SK-N-SH (cell line): ENCODE measurements at regions not wholly inside any gene's neighbourhood (a gene's known extent, or its start where the extent isn't known, plus 50 kb on each side); places are given as distances from the start of the nearest gene placed in this dataset.

Experiments used
- CTCF ChIA-PET: fragments of 300-600, 350-600 bp; formaldehyde crosslinking; extraction: SDS; loops from one replicate; lab custom pipeline; 2021; lab: Yijun Ruan, JAX
- POLR2A ChIA-PET: fragments of 350-600 bp; sonication (Branson Sonifier 250); formaldehyde crosslinking; extraction: SDS; loops from one replicate; lab custom pipeline; 2020; ENCODE audit warnings: antibody characterized with exemption, inconsistent platforms; lab: Yijun Ruan, JAX
- DNase-seq: peaks from one replicate; pipeline ENCODE4 v3.0.0; 2012
- H2AFZ ChIP-seq: fragments of 200-600 bp; sonication (generic); 2 replicates; pipeline ENCODE4 v1.8.1; 2016; ENCODE audit warnings: antibody characterized with exemption, mild to moderate bottlenecking, low read depth
- H3F3A ChIP-seq: fragments of 200-600 bp; sonication (generic); replicated peaks from 2 replicates; pipeline ENCODE3; 2016; ENCODE audit warnings: antibody characterized with exemption, mild to moderate bottlenecking; ENCODE audit not compliant: insufficient read depth
- H3K27ac ChIP-seq, 2 experiments: fragments of 200-500 bp in 1 of 2; fragments of 200-600 bp in 1 of 2; sonication (Bioruptor generic) in 1 of 2; sonication (generic), shearing (Covaris generic) in 1 of 2; 2 replicates each; pipeline versions ENCODE4 v1.5.1 to v1.6.1; 2014 to 2016; ENCODE audit warnings: low read depth in 2 of 2, inconsistent platforms in 1 of 2, low read length in 1 of 2, mild to moderate bottlenecking in 1 of 2, mixed read lengths in 1 of 2
- H3K27me3 ChIP-seq: fragments of 200-600 bp; sonication (generic), shearing (Covaris generic); 2 replicates; pipeline ENCODE4 v1.6.1; 2016; ENCODE audit warnings: mixed run types; ENCODE audit not compliant: insufficient read depth
- H3K36me3 ChIP-seq, 2 experiments: fragments of 200-500 bp in 1 of 2; fragments of 200-600 bp in 1 of 2; sonication (Bioruptor generic) in 1 of 2; sonication (generic) in 1 of 2; replicated peaks in 1 of 2; 2 replicates each; pipeline versions ENCODE3 to v1.5.1; 2014 to 2016; ENCODE audit warnings: low read length in 1 of 2, mild to moderate bottlenecking in 1 of 2; ENCODE audit not compliant: insufficient read depth in 2 of 2, control insufficient read depth in 1 of 2
- H3K4me1 ChIP-seq, 2 experiments: fragments of 200-500 bp in 1 of 2; fragments of 200-600 bp in 1 of 2; sonication (Bioruptor generic) in 1 of 2; sonication (generic), shearing (Covaris generic) in 1 of 2; 2 replicates each; pipeline versions ENCODE4 v1.5.1 to v1.6.1; 2014 to 2016; ENCODE audit warnings: low read depth in 1 of 2, low read length in 1 of 2, mixed run types in 1 of 2; ENCODE audit not compliant: insufficient read depth in 2 of 2, control insufficient read depth in 1 of 2
- H3K4me2 ChIP-seq: fragments of 200-600 bp; sonication (generic), shearing (Covaris generic); 2 replicates; pipeline ENCODE4 v1.6.1; 2017; ENCODE audit warnings: mixed run types
- H3K4me3 ChIP-seq, 2 experiments: fragments of 200-500 bp in 1 of 2; fragments of 200-600 bp in 1 of 2; sonication (Bioruptor generic) in 1 of 2; sonication (generic), shearing (Covaris generic) in 1 of 2; 2 replicates each; pipeline versions ENCODE4 v1.5.1 to v1.8.1; 2014 to 2016; ENCODE audit warnings: low read depth in 2 of 2, inconsistent platforms in 1 of 2, low read length in 1 of 2, mild to moderate bottlenecking in 1 of 2, mixed read lengths in 1 of 2, moderate library complexity in 1 of 2
- H3K79me2 ChIP-seq: fragments of 200-600 bp; sonication (generic); 2 replicates; pipeline ENCODE4 v1.8.1; 2017; ENCODE audit warnings: mild to moderate bottlenecking; ENCODE audit not compliant: insufficient read depth
- H3K9ac ChIP-seq: fragments of 200-600 bp; sonication (generic); 2 replicates; pipeline ENCODE4 v1.6.1; 2017; ENCODE audit warnings: mixed run types
- H3K9me2 ChIP-seq: fragments of 200-600 bp; sonication (generic); 2 replicates; pipeline ENCODE4 v1.6.1; 2017; ENCODE audit warnings: mixed run types
- H3K9me3 ChIP-seq: fragments of 200-600 bp; sonication (generic); 2 replicates; pipeline ENCODE4 v1.6.1; 2017; ENCODE audit warnings: mixed run types, mild to moderate bottlenecking, moderate library complexity
- H4K20me1 ChIP-seq: fragments of 200-600 bp; sonication (generic); 2 replicates; pipeline ENCODE4 v1.6.1; 2017; ENCODE audit warnings: mild to moderate bottlenecking, mixed run types; ENCODE audit not compliant: insufficient read depth
- EZH2phosphoT487 ChIP-seq: fragments of 200-600 bp; sonication (generic); IDR thresholded peaks from 2 replicates; pipeline ENCODE4 v1.6.1; 2017; ENCODE audit warnings: low read depth, mixed run types, mild to moderate bottlenecking, antibody characterized with exemption, moderate library complexity, borderline replicate concordance
- FOSL2 ChIP-seq: IDR thresholded peaks from 2 replicates; pipeline ENCODE4 v1.4.0; 2012; ENCODE audit warnings: low read depth, mild to moderate bottlenecking, moderate library complexity, borderline replicate concordance
- FOXJ3 ChIP-seq: sonication (generic); formaldehyde crosslinking; IDR thresholded peaks from 2 replicates; pipeline ENCODE4 v1.5.1; 2020; ENCODE audit warnings: mild to moderate bottlenecking, missing genetic modification reagents
- GABPA ChIP-seq: IDR thresholded peaks from 2 replicates; pipeline ENCODE4 v1.4.0; 2012; ENCODE audit warnings: low read depth, mild to moderate bottlenecking
- GATA2 ChIP-seq: sonication (generic); formaldehyde crosslinking; IDR thresholded peaks from 2 replicates; pipeline ENCODE4 v1.5.0; 2020; ENCODE audit warnings: mild to moderate bottlenecking, missing genetic modification reagents
- JUND ChIP-seq: IDR thresholded peaks from 2 replicates; pipeline ENCODE4 v1.4.0; 2012
- MEF2A ChIP-seq: IDR thresholded peaks from 2 replicates; pipeline ENCODE4 v1.4.0; 2012; ENCODE audit warnings: low read depth, borderline replicate concordance
- MXI1 ChIP-seq: IDR thresholded peaks from 2 replicates; pipeline ENCODE4 v1.6.1; 2012; ENCODE audit warnings: mild to moderate bottlenecking, low read depth, low read length, improper control_type of control experiment
- NFIC ChIP-seq: IDR thresholded peaks from 2 replicates; pipeline ENCODE4 v1.4.0; 2012; ENCODE audit warnings: borderline replicate concordance
- NRF1 ChIP-seq: IDR thresholded peaks from 2 replicates; pipeline ENCODE4 v1.6.1; 2012; ENCODE audit warnings: low read depth, mild to moderate bottlenecking, low read length
- RCOR1 ChIP-seq: fragments of 150-350 bp; IDR thresholded peaks from 2 replicates; pipeline ENCODE4 v1.6.1; 2017; ENCODE audit warnings: antibody characterized with exemption, low read length
- RXRA ChIP-seq: IDR thresholded peaks from 2 replicates; pipeline ENCODE4 v1.4.0; 2012; ENCODE audit warnings: low read depth, mild to moderate bottlenecking, borderline replicate concordance
- SMC3 ChIP-seq: IDR thresholded peaks from 2 replicates; pipeline ENCODE4 v1.6.1; 2012; ENCODE audit warnings: low read depth, low read length, improper control_type of control experiment
- TAF1 ChIP-seq: IDR thresholded peaks from 2 replicates; pipeline ENCODE4 v1.6.1; 2012; ENCODE audit warnings: low read depth, mild to moderate bottlenecking, low read length, moderate library complexity, borderline replicate concordance
- YY1 ChIP-seq: IDR thresholded peaks from 2 replicates; pipeline ENCODE4 v1.4.0; 2012; ENCODE audit warnings: low read depth, mild to moderate bottlenecking
- WGBS: methylation state at CpG from one replicate; pipeline ENCODE4 v1.1.6; 2017; ENCODE audit warnings: low lambda C conversion rate; 5-methylcytosine and 5-hydroxymethylcytosine counted together
- TF ChIP-seq, protein P1 (sequence below): IDR thresholded peaks from 2 replicates; pipeline ENCODE4; 2012
- TF ChIP-seq, protein P2 (sequence below): fragments of 200-600 bp; sonication (generic); IDR thresholded peaks from 2 replicates; pipeline ENCODE4 v1.6.1; 2017; ENCODE audit warnings: antibody characterized with exemption, mild to moderate bottlenecking, moderate library complexity
- TF ChIP-seq, protein P3 (sequence below): IDR thresholded peaks from 2 replicates; pipeline ENCODE4 v1.4.0; 2012; ENCODE audit warnings: low read depth, borderline replicate concordance

DNA sequence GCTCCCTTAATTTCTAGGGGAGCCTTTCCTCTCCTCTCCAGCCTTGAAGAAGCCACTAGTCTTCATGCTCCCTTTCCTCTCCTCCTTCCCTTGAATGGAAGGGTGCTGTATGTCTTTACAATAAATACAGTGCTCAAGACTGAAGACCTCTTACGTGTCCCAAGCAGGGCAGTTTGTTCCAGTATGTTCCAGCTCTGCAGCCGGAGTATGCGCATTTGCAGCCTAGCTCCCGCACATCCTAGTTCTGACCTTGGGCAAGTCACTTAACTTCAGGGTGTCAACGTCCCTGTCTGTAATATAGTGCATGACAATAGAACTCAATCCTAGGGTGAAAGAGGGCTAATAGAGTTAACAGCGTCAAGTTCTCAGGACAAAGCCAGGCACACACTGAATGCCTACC lies 208.0 kb downstream of the HAUS1 start (continued):
- TF ChIP-seq, protein P1, sequence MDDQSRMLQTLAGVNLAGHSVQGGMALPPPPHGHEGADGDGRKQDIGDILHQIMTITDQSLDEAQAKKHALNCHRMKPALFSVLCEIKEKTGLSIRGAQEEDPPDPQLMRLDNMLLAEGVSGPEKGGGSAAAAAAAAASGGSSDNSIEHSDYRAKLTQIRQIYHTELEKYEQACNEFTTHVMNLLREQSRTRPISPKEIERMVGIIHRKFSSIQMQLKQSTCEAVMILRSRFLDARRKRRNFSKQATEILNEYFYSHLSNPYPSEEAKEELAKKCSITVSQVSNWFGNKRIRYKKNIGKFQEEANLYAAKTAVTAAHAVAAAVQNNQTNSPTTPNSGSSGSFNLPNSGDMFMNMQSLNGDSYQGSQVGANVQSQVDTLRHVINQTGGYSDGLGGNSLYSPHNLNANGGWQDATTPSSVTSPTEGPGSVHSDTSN = no peak
- TF ChIP-seq, all 33 proteins: peak for 0

DNA sequence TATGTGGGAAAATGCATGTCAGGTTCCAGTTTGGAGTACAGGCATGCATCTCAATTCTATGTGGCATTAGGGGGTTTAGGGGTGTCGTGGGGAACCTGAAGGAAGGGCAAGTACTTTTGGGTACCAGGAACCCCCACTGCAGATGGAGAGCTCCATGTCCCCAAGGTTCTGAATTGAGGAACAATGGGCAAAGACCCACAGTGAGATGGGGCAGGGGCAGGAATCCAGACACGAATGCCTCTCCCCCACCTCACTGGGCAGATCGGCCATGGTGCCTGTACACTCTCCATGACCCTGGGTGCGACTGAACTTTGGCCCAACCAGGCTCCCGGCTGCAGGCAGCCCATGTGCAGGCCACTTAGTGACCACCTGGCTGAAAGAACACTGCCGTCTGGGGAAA lies 209.3 kb downstream of the HAUS1 start:
- Histone ChIP-seq H3F3A (no peaks in the 10 kb centered on the region), H3K9ac (no peak overlapping the region), H3K4me2 (no peak overlapping the region), H3K36me3 (no peaks in the 10 kb centered on the region), H3K4me3 (no peak overlapping the region), H3K79me2 (no peaks in the 10 kb centered on the region), H3K4me1 (no peaks in the 10 kb centered on the region), H4K20me1 (no peaks in the 10 kb centered on the region), H3K9me2 (no peaks in the 10 kb centered on the region), H3K27me3 (no peaks in the 10 kb centered on the region), H3K27ac (no peak overlapping the region), H2AFZ (no peak overlapping the region), H3K9me3 (no peaks in the 10 kb centered on the region)
- whole genome bisulfite sequencing = 44% methylated on average over 6 of the region's 6 CpGs
- CTCF ChIA-PET = interaction anchor here (1.1 kb wide), 1 partner anchor 167 kb away, joined by 4 read pairs; no protein-coding TSS in a partner anchor
- TF ChIP-seq JUND (no peak), MXI1 (no peak), TAF1 (no peak), NRF1 (no peak), YY1 (no peak), RCOR1 (no peak), RXRA (no peak), FOSL2 (no peak), NFIC (no peak)
- TF ChIP-seq, protein P2, sequence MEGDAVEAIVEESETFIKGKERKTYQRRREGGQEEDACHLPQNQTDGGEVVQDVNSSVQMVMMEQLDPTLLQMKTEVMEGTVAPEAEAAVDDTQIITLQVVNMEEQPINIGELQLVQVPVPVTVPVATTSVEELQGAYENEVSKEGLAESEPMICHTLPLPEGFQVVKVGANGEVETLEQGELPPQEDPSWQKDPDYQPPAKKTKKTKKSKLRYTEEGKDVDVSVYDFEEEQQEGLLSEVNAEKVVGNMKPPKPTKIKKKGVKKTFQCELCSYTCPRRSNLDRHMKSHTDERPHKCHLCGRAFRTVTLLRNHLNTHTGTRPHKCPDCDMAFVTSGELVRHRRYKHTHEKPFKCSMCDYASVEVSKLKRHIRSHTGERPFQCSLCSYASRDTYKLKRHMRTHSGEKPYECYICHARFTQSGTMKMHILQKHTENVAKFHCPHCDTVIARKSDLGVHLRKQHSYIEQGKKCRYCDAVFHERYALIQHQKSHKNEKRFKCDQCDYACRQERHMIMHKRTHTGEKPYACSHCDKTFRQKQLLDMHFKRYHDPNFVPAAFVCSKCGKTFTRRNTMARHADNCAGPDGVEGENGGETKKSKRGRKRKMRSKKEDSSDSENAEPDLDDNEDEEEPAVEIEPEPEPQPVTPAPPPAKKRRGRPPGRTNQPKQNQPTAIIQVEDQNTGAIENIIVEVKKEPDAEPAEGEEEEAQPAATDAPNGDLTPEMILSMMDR = no peak
- POLR2A ChIA-PET = no interaction called here
- DNase-seq = no peak

DNA sequence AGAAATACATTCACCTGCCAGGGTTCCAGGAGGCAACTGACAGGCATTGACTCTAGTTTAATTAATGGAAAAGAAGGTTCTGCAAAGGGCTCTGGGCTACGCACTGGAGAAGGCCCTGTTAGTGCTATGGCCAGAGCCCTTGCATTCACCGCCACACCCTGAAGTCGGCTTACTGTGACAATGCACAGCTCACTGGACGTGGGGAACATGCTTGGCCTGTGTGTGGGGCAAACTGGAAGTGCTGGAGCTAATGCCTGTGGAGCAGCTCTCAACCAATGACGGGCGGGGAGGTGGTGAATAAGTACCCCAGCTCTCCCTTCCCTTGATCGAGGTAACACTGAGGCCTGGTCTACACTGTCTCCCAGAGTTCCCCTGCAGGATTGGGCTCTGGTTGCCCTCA lies 209.8 kb downstream of the HAUS1 start:
- DNase-seq = no peak
- Histone ChIP-seq H3K4me2 (no peak overlapping the region), H3K79me2 (no peaks in the 10 kb centered on the region), H3F3A (no peaks in the 10 kb centered on the region), H2AFZ (no peak overlapping the region), H4K20me1 (no peaks in the 10 kb centered on the region), H3K9me2 (no peaks in the 10 kb centered on the region), H3K9me3 (no peaks in the 10 kb centered on the region), H3K36me3 (no peaks in the 10 kb centered on the region), H3K4me3 (no peak overlapping the region), H3K9ac (no peak overlapping the region), H3K27ac (no peak overlapping the region), H3K4me1 (no peaks in the 10 kb centered on the region), H3K27me3 (no peaks in the 10 kb centered on the region)
- no peak for TF ChIP-seq FOXJ3 (CRISPR knock-in tag)
- no peak for TF ChIP-seq EZH2phosphoT487
- TF ChIP-seq, protein P1 = no peak
- no peak for TF ChIP-seq MEF2A
- TF ChIP-seq YY1 = no peak
- TF ChIP-seq SMC3 = no peak
- TF ChIP-seq GABPA = no peak
- TF ChIP-seq, protein P3, sequence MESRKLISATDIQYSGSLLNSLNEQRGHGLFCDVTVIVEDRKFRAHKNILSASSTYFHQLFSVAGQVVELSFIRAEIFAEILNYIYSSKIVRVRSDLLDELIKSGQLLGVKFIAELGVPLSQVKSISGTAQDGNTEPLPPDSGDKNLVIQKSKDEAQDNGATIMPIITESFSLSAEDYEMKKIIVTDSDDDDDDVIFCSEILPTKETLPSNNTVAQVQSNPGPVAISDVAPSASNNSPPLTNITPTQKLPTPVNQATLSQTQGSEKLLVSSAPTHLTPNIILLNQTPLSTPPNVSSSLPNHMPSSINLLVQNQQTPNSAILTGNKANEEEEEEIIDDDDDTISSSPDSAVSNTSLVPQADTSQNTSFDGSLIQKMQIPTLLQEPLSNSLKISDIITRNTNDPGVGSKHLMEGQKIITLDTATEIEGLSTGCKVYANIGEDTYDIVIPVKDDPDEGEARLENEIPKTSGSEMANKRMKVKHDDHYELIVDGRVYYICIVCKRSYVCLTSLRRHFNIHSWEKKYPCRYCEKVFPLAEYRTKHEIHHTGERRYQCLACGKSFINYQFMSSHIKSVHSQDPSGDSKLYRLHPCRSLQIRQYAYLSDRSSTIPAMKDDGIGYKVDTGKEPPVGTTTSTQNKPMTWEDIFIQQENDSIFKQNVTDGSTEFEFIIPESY = no peak
- TF ChIP-seq GATA2 (CRISPR knock-in tag) = no peak
- TF ChIP-seq NFIC = no peak
- TF ChIP-seq NRF1 = no peak
- no peak for TF ChIP-seq FOSL2
- whole genome bisulfite sequencing = 75% methylated on average over 6 of the region's 7 CpGs
- POLR2A ChIA-PET = no interaction called here
- CTCF ChIA-PET = interaction anchor here (1.1 kb wide), 1 partner anchor 167 kb away, joined by 4 read pairs; no protein-coding TSS in a partner anchor
